GM18867 (cell line): ENCODE measurements at regions not wholly inside any gene's neighbourhood (a gene's known extent, or its start where the extent isn't known, plus 50 kb on each side); places are given as distances from the start of the nearest gene placed in this dataset.
A peak's percentile ranks its signal among the peaks of the same experiment; 100 is the strongest.
"Not testable (repeated sequence)": the region's sequence is repeated elsewhere in the genome, so short reads cannot be mapped to it uniquely, and the experiment has no call there.

Source experiments
- ATAC-seq: cut with Tn5 transposase; IDR thresholded peaks from one replicate; pipeline ENCODE4 v1.9.1; 2021; ENCODE audit warnings: mild to moderate bottlenecking, moderate library complexity; ENCODE audit not compliant: unreplicated experiment

DNA sequence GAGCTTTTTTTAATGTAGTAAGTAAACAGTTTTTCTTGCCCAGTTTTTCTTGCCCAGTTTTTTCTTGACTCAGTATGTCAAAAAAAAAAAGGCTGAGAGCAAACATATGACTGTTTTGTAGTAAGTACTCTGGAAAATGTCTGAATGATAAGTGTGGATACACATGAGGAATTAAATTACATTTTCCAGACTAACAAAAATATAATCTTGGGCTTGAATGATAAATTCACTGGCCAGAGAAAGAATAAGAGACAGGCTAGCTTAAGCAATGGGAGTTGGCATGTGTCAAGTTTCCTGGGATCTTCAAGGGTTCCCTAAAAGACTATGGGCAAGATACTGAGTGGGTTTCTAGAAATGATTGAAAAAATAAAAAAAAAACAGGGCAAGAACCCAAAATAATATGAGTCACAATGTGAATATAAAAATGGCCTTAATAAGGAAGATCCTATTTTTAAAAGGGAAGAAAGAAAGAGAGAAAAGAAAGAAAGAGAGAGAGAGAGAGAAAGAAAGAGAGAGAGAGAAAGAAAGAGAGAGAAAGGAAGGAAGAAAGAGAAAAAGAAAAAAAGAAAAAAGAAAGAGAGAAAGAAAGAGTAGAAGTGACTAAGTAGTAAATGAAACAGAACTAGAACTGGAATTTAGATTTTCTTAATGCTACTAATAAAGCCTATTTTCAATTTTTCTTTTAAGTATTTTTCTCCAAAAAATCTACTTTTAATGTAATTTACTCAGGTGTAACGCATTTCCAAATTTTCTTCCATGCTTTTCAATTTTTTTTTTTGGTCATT lies 60.2 kb downstream of the TFPI2 start:
- no peak for ATAC-seq

DNA sequence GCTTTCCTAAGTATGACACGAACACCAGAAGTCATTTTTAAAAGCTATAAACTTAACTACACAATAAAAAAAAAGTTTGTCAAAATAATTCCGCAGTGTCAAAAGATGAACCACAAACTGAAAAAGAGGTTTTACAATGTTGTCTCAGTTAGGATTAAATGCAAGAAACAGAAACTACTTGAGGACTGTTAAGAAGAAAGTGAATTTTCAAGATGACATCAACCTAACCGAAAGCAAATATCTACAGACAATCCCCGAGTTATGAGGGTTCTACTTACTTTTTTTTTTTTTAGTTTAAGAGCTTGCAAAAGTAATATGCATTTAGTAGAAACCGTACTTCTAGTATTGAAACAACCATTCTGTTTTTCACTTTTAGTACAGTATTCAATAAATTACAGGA lies 62.3 kb downstream of the TFPI2 start:
- ATAC-seq, result peak; percentile 98

DNA sequence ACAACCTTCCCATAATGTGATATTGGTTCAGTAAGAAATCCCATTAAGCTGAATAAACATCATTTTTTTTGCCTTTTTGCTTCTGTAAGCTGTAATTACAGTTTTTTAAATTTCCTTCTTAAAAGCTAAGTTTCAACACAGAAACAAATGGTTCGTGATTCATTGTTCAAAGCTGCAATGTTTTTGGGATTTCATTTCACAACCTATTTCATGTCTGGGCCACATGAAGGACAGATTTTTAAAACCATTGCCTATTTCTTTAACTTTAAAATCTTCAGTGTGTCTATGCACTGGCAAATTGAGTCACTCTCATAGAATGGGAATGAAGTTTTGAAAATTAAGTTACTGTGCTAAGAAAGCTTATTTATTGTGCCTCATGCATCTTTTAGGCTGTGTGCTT lies 66.9 kb downstream of the TFPI2 start:
- ATAC-seq, result no peak

DNA sequence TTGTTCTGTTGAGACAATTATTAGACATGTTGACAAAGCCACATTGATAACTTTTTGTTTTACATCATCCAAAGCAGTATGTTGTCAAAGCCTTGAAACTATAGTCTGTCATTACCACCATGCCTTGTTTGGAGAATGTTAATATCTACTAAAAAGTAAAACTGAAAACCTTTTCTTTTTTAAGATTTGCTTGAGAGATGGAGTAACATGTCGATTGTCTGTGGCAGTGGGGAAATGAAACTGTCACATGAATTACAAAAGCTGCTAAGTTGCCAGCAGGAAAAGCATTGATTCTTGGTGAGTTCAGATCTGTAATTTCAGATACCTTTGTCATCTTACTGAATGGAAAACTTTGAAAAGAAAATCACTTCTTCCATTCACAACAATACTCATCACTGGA lies 69.1 kb downstream of the TFPI2 start:
- peak; percentile 81 for ATAC-seq

DNA sequence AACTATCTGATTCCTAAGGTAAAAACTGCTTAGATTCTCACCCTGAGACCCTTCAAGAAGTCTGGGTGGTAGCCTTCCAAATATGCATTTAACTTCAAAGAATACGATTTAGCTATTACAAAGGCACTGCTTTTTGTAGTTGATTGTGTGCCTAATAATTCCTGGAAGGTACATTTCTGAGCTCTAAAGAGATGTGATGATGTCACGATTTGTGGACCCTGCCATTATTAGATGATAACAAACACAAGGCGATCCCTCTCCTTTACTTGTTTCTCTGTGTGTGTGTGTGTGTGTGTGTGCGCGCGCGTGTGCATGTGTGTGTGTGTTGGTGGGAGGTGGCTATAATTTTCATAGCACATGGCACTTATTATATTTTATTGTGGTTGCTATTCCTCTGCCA lies 70.9 kb downstream of the TFPI2 start:
- no peak for ATAC-seq

DNA sequence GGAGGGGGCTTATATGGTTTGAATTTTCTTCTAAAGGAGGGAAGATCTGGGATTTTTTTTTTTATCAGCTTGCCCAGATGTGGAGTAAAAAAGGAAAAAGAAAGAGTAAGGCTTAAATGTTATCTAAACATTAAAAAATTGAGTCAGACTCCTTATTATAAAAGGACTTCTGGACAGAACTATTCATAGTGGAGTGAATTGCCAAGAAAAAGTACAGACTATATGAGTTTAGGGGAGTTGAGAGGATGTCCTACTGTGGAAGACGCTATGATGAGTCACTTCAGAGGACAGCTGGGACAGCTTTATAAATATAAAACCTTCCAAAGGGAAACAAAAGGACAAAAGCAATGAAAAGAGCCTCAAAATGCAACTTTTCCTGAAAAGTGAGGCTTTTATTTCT lies 73.0 kb downstream of the TFPI2 start:
- ATAC-seq, result no peak

DNA sequence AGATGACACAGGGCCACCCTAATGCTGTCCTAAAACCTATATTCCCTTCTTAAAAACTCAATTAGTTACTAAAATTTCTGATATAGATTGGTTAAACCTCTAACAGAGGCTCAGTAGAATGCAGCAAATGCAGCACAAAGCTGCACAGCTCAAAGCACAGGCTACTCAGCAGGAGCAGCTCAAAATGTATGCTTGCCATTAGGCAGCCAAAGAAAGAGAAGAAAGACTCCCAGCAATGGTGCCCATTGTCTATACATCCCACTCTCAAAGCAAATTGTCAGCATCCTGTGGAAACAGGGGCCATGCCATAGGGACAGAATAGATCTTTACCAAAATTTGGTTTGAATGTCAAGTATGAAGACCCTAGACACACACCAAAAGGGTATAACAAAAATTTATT lies 73.5 kb downstream of the TFPI2 start:
- ATAC-seq, result no peak

DNA sequence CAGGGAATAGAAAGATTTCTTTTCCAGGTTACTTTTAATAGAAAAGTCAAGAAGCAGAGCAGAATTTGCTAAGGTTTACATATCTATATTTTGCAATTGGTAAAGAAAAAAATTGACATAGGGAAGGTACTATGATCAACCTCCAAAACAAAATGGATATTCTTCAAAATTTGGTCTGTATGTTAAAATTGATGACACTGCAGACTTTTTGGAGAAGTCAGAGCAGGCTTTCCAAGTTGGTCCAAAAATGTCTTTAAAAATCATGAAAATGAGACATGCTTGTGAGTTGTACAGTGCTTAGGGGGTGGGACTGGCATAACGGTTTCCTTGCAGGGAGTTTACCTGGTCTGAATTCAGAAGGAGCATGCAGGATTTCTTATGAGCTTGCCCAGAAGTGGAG lies 77.0 kb downstream of the TFPI2 start:
- no peak for ATAC-seq

DNA sequence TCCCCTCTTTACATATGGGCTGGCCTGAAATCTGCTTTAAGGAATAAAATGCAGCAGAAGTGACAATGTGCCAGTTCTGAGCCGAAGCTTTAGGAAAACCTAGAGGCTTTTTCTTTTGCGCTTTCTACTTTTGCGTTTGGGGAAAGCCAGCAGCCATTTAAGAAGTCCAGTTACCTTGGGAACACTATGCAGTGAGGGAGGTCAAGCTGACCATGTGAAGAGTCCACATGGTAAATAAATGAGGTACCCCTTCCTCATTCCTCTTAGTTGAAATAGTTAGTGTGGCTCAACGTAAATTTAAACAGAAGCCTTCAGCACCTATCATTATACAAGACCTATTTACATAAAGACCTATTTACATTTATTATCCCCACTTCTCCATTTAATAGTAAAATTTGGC lies 78.5 kb downstream of the TFPI2 start:
- ATAC-seq, result no peak

DNA sequence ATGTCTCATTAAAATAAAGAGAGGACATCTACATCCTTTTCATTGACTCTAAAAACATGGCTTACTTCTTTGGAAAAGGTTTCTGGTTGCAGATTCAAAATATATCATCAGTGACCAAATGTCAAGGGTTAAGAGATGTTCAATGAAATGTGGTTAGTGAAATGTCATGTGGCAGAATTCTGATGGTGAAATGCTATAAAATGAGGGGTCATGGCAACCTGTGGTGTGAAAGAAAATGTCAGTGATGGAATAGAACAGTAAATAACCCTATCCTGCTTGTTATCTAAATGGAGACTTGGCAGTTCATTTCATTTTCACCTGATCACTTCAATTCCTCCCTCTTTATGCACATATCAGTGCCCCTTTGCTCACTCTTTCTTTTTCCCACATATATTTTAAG lies 79.4 kb downstream of the TFPI2 start:
- no peak for ATAC-seq

DNA sequence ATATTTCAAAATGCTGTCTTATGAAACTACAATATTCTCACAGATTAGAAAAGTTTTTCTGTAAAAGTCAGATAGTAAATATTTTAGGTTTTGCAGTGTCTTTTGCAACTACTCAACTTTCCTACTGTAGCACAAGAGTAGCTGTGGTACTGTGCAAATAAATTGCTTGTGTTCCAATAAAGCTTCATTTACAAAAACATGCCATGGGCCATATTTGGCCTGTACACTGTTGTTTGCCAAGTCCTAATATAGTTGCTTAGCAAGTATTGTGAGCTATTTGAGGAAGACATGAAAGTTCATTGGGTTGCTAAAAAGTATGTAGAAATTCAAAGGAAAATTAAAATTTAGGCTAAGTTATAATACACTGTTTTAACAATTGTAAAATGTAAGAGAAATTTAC lies 80.0 kb downstream of the TFPI2 start:
- ATAC-seq, result no peak

DNA sequence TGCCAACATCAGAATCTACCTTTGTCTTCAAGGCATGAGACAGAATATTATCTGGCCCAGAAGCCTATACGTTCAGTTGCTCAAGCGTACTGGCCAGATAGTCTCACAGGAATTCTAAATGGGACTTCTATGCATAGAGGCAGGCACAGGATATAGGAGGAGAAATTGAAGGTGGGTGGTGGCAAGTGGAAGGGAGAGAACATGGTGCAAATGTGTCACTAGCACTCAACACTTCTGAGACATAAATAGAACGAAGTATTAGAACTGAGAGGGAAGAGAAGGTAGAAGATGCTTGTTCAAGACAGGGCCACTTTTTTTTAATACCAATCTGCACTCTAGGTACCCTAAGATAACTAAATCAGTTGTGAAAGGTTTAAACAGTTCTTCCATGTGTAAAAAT lies 85.8 kb downstream of the TFPI2 start:
- no peak for ATAC-seq

DNA sequence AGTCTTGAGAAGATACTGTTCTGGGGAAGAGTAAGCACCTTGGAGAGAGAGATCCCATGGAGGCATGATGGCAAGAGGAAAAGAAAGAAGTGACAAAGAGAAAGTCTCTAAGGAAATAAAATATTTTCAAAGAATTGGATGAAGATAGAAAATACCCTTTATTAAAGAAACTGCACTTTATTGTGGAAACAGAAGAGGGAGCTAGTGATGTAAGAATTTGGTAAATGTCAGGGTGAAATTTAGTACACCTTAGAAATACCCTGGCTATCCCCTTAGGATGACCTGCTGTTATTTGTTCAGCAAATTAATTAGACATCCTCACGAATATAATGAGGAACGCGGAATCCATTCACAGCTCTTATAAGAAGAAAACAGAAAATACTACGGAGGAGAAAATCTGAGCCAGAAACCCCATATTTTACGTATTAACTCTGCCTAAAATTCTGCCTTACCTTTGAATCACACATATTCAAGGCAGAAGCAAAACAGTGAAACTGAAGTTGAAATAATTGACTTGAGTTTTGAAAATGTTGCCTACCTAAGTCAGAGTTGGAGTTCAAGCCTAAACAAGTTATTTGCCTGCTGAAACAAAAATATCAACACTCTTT lies 90.7 kb downstream of the TFPI2 start:
- no peak for ATAC-seq

DNA sequence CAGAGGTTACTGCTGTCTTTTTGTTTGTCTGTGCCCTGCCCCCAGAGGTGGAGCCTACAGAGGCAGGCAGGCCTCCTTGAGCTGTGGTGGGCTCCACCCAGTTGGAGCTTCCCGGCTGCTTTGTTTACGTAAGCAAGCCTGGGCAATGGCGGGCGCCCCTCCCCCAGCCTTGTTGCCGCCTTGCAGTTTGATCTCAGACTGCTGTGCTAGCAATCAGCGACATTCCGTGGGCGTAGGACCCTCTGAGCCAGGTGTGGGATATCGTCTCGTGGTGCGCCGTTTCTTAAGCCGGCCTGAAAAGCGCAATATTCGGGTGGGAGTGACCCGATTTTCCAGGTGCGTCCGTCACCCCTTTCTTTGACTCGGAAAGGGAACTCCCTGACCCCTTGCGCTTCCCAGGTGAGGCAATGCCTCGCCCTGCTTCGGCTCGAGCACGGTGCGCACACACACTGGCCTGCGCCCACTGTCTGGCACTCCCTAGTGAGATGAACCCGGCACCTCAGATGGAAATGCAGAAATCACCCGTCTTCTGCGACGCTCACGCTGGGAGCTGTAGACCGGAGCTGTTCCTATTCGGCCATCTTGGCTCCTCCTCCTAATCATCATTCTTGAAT lies 97.4 kb downstream of the TFPI2 start:
- not testable (repeated sequence) for ATAC-seq

DNA sequence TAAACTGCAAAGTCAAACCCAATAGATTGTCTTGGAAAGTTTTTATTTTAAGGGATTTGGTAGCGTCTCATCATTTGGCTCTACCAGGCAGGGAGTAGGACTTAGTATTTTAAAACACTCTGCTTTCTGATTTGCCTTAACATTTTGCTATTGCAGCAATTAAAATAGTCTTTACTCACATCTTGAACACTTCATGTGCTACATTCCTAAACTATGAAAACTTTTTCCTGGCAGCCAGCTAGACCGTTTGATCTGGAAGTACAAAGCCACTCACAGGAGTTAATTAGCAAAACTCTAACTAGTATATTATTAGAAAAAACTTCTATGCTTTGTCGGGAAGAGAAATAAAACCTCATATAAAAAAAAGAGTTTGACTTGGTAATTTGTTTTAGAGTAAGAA lies 111.4 kb downstream of the TFPI2 start:
- no peak for ATAC-seq

DNA sequence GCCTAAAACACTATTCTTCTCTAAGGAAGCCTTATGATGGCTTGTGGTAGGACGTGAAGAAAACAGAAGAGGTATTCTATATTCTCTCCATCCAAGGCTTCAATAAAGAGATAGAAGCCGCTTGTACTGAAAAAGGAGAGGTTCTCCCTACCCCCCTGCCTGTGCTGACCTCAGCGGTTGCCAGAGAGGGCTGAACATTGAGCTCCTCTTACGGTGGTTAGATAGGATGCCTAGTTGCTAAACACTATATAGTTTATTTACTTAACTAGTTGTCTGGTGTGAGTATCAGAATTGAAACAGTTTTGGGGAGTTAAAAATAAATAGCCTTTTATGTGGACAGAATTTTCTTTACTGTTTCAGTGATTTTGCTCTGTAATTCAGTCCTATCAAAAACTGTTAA lies 112.2 kb downstream of the TFPI2 start:
- ATAC-seq, result no peak

DNA sequence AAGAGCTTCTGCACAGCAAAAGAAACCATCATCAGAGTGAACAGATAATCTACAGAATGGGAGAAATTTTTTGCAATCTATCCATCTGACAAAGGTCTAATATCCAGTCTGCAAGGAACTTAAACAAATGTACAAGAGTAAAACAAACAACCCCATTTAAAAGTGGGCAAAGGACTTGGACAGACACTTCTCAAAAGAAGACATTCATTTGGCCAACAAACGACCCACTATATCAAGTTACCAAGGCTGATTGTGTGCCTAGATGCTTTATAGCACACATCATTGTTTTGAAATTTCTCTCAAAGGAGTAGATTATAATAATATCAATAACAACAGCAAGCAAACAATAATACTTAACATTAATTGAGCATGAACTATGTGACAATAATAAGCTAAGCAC lies 117.1 kb downstream of the TFPI2 start:
- ATAC-seq, result no peak

DNA sequence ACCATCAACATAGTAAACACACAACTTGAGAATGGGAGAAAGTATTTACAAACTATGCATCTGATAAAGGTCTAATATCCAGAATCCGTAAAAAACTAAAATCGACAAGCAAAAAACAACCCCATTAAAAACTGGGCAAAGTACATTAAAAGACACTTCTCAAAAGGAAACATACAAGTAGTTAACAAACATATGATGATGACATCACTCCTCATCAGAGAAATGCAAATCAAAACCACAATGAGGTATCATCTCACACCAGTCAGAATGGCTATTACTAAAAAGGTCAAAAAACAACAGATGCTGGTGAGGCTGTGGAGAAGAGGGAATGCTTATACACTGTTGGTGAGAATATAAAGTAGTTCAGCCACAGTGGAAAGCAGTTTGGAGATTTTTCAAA lies 125.1 kb downstream of the TFPI2 start:
- no peak for ATAC-seq

DNA sequence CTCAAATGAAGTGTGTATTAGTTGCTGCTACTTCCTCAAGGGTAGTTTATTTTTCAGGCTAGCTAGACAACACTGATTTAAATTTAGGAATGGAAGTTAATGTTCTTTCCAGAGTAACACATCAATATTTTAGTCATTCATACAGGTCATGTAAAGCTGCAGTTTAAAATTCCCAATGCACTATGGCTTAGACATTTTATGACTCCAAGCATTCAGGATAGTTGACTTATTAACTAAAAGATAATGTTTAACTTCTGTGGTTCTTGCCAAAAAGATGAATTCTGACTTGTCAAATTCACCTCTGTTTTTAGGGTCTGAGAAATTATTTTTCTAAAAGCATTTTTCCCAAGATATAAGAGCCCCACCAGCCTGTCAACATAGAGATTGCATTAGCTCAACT lies 131.9 kb downstream of the TFPI2 start:
- ATAC-seq, result no peak

DNA sequence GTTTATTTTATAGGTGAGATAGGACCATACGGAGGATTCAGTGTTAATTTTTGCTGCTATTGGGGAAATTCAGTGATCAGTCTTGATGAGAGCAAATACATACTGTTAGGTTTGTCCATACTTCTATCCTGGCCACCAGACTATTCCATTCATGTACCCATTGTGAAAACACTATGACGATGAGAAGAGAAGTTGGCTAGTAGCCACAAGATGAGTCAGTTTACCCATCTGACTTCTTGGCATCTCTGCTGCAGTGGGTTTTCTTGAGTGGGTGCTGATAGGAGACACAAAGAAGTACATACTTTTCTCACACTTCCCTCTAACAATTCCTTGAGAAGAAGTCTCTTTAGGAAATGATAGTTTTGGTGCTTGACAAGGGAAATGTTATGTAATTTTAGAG lies 133.1 kb downstream of the TFPI2 start:
- no peak for ATAC-seq

DNA sequence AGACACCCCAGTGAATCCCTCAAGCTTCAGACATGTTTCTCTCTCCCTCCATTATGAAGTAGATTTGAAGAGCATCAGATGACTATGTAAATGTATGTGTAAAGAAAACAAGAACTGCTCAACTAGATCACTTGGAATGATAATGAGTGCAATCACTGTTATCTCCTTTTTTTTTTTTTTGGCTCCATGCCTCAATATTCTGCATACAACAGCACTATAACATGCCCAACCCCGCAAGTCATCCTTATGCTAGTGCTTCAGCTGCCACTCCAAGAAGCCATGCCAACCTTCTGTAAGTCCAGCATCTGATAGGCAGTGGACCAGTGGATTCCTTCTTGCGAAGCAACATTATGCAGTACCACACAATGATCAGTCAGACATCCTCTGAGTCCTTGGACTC lies 133.7 kb downstream of the TFPI2 start:
- no peak for ATAC-seq

DNA sequence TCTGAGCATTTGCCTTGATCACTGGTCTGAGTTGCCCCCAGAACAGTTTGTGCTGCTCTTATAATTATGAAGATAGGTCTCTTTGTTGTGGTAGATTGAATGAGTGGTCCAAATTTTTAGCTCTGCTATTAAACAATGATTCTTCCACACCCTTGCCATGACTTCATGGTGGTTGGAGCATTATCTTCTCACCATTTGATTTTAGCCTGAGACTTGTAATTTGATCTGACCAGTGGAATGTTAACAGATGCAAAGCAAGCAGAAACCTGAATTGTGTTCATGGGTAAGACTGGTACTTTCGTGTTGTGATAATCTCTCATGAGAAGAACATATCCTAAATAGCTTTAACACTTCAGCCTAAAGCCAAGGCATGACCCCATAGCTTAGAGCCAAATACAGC lies 139.1 kb downstream of the TFPI2 start:
- no peak for ATAC-seq
